ENCODE measurements at regions not wholly inside any gene's neighbourhood (a gene's known extent, or its start where the extent isn't known, plus 50 kb on each side); places are given as distances from the start of the nearest gene placed in this dataset.
"Not testable (repeated sequence)": the region's sequence is repeated elsewhere in the genome, so short reads cannot be mapped to it uniquely, and the experiment has no call there.

GRCh38 chr20:40911152-40911551 lies 117.5 kb upstream of the TOP1 start:
- not testable (repeated sequence) for TF ChIP-seq POLR2AphosphoS5 (IDR thresholded peaks at IDR 0.05; ENCODE audit: borderline replicate concordance, low read depth, low read length); EZH2 (IDR thresholded peaks at IDR 0.05); FOXP2 (optimal IDR thresholded peaks at IDR 0.05; ENCODE audit: control extremely low read depth, extremely low read length, insufficient read depth)
